Skin epidermis (tissue), 12 donors: ENCODE measurements at regions not wholly inside any gene's neighbourhood (a gene's known extent, or its start where the extent isn't known, plus 50 kb on each side); places are given as distances from the start of the nearest gene placed in this dataset.

ENCODE experiments used
- H3K27ac ChIP-seq, 21 experiments: fragments of 200-600 bp; sonication (generic) in 11 of 21; one replicate each; pipeline ENCODE4 v1.5.0; 2020; ENCODE audit warnings: mild to moderate bottlenecking in 3 of 21, inconsistent platforms in 2 of 21, moderate library complexity in 2 of 21
- H3K4me3 ChIP-seq, 7 experiments: fragments of 200-600 bp; sonication (generic) in 2 of 7; one replicate each; pipeline ENCODE4 v1.5.0; 2020; ENCODE audit warnings: inconsistent platforms in 2 of 7, mild to moderate bottlenecking in 2 of 7, moderate library complexity in 1 of 7

DNA sequence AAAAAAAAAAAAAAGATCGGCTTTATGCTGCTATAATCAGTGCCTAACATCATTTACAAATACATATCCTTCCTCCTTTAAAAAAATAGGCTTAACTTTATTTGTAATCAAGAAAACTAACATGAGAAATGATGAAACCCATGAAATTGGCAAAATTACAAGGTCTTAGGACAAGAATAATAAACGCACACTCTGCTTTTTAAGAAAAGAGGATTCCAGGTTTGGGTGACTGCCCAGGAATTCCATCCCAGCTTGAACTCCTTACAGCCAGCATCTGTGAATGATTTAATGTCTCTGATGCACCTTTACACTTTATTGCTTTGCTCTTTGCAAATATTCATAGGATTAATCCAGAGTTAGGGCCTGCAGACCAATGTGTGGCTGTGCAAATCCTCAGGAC is 196.0 kb downstream of the CBLN1 start:
- Histone ChIP-seq H3K27ac (no peak overlapping the region), H3K4me3 (no peak overlapping the region)

DNA sequence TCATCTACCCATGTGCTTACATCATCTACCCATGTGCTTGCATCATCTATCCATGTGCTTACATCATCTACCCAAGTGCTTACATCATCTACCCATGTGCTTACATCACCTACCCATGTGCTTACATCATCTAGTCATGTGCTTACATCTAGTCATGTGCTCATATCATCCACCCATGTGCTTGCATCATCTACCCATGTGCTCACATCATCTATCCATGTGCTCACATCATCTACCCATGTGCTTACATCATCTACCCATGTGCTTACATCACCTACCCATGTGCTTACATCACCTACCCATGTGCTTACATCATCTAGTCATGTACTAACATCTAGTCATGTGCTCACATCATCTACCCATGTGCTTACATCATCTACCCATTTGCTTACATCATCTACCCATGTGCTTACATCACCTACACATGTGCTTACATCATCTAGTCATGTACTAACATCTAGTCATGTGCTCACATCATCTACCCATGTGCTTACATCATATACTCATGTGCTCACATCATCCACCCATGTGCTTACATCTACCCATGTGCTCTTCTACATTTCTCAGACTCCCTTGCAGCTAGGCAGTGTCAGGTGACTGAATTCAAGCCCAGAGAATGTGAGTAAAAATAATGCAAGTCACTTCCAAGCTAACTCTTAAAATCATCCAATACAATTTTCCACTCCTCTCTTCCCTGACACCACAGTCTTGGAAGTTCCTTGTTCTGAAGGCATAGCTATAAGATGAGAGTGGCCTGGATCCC is 196.8 kb downstream of the CBLN1 start:
- Histone ChIP-seq H3K27ac (no peak overlapping the region), H3K4me3 (no peak overlapping the region)

DNA sequence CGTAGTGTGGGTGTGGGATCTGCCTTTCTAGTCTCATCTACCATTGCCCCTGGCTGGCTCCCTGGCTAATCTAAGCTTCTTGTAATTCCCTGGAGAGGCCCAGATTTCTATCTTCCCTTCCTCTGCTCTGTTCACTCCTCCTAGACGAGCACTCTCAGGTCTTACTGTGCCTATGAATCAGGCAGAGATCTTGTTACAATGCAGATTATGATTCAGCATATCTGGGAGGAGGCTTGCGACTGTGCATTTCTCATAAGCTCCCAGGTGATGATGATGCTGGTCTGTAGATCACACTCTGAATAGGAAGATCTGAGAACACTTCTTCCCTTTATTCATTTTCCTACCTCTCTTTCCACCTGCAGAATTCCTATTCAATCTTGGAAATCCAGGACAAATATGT is 200.1 kb downstream of the CBLN1 start:
- H3K4me3 ChIP-seq = no peak overlapping the region
- H3K27ac ChIP-seq = no peak overlapping the region

DNA sequence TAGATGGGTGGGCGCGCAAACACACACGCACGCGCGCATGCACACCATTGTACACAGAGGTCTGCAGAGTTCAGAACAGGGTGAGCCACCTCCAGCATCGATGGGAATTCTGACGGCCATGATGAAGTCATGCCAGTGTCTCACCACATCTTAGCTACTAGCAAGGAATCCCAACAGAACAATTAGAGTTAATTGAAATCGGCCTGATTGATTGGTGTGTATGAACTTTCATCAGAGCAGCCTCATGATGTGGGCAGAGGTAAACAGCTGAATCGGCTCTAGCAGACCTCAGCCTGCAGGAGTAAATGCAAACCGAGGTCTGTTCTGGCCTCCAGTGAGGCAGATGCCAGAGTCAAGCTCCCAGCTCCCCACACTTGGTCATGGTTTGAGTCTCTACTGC is 200.6 kb downstream of the CBLN1 start:
- Histone ChIP-seq H3K4me3 (no peak overlapping the region), H3K27ac (no peak overlapping the region)

GRCh38 chr16:49078571-49078970 is 203.1 kb downstream of the CBLN1 start:
- Histone ChIP-seq H3K4me3 (no peak overlapping the region), H3K27ac (no peak overlapping the region)

GRCh38 chr16:49078104-49078503 is 203.5 kb downstream of the CBLN1 start:
- no peak overlapping the region for H3K4me3 ChIP-seq

DNA sequence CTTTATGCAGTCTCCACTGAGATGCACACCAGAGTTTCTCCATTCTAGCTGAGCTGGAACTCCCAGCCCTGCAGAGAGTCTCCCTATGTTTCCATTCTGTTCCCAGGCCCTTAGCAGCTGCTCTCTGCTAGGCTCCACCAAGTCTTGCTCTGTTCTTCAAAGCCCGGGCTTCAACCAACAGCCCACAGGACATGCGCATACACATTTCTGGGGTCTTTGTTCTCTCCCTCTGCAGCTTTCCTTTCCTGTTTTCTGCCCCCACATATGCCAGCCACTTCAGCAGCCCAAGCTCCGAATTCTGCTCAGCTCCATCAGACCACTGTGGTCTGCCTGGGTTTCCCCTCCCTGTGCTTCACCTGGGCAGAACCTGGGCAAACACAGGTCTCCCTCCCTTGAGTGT is 205.9 kb downstream of the CBLN1 start:
- no peak overlapping the region for H3K27ac ChIP-seq
- H3K4me3 ChIP-seq = no peak overlapping the region

More at GRCh38 chr16:49078104-49078503, 203.5 kb downstream of the CBLN1 start:
- H3K27ac ChIP-seq = no peak overlapping the region

DNA sequence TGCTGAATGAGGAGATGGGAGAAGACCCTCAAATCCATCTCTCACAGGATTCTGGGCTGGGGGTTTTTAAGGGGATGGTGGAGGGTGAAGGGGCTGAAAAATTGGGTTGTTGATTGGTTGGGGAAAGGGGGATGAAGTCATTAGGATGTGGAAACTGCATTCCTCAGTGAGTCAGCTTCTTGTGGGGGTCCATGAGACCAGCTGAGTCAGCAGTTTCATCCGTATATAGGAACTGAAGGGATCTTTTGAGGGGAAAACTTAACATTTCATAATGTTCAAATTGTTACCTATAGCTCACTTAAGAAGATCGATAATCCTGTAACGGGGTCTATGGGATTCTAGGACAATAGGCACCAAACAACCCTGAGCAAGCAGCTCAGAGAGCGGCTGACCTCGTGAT is 213.4 kb downstream of the CBLN1 start:
- no peak overlapping the region for H3K27ac ChIP-seq
- H3K4me3 ChIP-seq = no peak overlapping the region

DNA sequence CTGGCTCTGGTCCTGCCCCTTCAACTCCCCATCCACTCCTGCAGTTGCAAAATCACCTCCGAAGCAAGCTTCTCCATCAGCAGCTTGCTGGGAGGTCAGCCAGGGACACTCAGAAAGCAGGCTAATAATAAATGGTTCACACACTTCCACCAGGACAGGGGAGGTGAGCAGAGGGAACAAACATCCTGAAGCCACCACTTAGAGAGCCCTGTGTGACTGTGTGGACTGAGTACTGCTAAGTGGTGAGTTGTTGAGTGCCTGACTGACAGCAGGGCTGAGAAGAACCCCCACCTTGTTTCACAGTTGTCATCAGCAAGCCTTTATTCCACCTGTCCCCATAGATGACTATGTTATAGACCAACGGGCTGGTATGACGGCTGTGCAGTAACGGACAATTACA is 213.9 kb downstream of the CBLN1 start:
- Histone ChIP-seq H3K4me3 (no peak overlapping the region), H3K27ac (no peak overlapping the region)

DNA sequence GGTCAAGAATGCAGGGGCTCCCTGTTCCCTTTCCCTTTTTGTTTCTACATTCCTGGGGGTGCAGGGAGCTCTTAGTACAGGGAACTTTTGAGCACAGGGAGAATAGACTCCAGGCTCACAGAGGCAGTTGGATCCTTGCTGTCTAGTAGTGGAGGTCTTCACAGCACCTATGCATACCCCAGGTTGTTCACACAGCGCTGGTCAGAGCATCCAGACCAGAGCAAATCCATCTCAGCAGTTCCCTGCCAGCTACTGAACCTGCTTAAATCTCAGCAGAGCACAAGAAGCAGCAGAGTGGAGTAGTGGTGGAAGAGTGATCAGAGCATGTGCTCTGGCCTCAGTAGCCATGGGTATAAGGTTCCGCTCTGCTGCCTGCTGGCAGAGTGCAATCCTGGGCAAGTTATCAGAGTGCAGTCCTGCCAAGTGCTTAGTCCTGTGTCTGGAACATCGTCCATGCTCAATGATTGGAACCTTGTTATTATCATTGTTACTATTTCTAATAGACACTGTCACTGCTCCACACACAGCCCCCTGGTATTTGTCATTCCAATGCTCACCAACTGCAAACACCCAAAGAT is 220.4 kb downstream of the CBLN1 start:
- no peak overlapping the region for H3K27ac ChIP-seq
- no peak overlapping the region for H3K4me3 ChIP-seq

- Histone ChIP-seq H3K27ac (no peak overlapping the region), H3K4me3 (no peak overlapping the region)
Observed at GRCh38 chr16:49060728-49061127, 220.9 kb downstream of the CBLN1 start.

DNA sequence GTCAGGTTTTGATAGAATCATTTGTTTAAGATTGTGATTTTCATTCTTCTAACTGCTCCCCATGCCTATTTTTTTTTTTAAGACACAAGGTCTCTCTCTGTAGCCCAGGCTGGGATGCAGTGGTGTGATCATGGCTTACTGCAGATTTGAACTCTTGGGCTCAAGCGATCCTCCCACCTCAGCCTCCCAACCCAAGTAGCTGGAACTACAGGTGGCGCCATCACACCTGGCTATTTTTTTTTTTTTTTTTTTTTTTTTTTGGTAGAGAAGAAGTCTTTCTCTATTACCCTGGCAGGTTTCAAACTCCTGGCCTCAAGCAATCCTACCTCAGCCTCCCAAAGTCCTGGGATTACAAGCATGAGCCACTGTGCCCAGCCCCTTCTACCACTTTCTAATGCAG is 223.3 kb downstream of the CBLN1 start:
- Histone ChIP-seq H3K27ac (no peak overlapping the region), H3K4me3 (no peak overlapping the region)

DNA sequence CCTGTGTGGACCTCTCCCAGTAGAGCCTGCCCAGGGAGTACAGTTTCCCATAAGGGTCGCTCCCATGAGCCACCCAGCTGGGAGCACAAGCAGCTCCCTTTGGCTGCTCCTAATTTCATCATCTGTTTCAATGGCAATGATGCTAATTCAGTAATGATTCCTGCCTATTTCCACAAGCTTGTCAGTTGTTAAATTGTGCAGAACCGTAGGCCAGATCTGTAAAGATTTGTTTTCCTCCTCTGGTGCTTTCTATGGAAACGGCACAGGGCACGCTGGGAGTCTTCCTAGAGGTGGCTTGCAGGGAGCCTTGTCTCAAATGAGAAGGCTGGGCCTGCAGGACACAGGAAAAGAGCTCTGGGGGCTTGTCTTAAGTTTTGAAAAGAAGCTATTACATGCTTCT is 223.7 kb downstream of the CBLN1 start:
- no peak overlapping the region for H3K4me3 ChIP-seq
- H3K27ac ChIP-seq = no peak overlapping the region

DNA sequence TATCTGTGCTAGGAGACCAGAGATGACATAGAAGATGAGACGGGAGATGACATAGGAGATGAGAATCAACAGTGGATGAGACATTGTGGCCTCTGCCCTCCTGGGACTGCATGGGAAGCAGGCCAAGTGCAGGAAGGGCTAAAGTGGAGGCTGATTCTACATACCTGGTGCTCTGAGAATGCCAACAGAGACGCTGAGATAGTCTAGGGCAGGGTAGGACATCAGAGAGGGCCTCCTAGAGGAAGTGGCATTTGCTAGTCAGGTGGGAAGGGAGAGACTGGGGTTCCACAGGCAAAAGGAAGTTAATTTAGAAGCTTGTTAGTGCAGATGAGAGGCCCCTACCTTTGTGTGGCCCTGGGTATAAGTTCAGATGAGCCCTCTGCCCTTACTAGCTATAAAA is 224.2 kb downstream of the CBLN1 start:
- no peak overlapping the region for H3K4me3 ChIP-seq
- no peak overlapping the region for H3K27ac ChIP-seq

- Histone ChIP-seq H3K27ac (no peak overlapping the region), H3K4me3 (no peak overlapping the region)
Observed at GRCh38 chr16:49056546-49056945, 225.1 kb downstream of the CBLN1 start.

- no peak overlapping the region for H3K27ac ChIP-seq
- no peak overlapping the region for H3K4me3 ChIP-seq
Observed at GRCh38 chr16:49055824-49056545, 225.7 kb downstream of the CBLN1 start.

- Histone ChIP-seq H3K4me3 (no peak overlapping the region), H3K27ac (no peak overlapping the region)
Observed at GRCh38 chr16:49055291-49055690, 226.3 kb downstream of the CBLN1 start.

DNA sequence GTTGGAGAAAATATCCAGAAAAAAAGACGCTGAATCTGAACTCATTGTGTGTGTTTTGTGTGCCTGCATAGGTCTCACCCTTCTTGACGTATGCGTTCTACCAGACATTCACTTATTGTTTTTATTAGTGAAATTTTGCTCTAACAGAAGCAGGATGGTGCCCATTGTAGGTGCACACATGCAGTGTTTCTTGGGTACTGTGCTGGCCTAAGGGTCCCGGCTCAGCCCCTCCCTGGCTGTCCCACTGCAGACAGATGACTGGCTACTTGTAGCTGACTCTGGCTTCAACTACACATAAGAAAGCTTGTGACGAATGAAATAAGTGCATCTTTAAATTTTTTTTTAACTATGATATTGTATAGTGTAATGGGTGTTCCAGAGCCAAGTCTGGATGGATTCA is 227.0 kb downstream of the CBLN1 start:
- H3K27ac ChIP-seq = no peak overlapping the region

DNA sequence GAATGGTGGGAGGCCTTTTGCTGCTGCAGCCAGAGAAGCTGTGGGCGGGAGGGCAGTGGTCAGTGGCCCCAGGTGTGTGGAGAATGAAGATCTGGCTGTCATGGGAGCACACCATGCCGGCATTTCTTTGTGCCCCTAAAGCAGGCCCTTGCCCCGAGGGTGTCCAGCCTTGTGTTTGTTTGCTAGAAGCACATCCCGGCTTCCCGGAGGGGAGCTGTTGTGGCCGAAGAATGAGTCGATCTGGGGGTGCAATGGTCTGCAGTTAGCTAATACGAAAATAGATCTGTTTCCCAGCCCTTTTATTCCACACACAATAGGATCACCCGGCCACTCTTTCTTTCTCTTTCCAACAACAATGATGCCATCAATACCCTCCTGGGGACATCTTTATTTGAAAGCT is 228.8 kb downstream of the CBLN1 start:
- H3K27ac ChIP-seq = no peak overlapping the region

More for the DNA sequence above, 227.0 kb downstream of the CBLN1 start:
- no peak overlapping the region for H3K4me3 ChIP-seq

DNA sequence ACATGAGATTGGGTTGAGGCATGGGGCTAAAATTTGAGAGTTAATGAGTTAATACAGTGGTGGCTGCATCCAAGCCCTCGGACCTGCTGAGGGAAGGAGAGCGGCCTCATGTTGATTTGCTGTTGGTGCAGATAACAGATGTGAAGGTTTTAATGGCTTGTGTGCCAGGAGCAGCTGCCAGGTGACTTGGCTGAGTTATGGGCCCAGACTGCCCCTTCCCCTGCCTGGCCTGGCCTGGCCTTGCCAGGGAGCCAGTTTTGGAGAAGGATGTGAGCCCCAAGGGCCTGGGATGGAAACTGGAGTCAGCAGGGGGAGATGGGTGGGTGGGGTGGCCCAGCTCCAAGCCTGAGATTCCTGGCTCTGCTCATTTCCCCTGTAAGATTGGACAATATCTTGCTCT is 230.1 kb downstream of the CBLN1 start:
- H3K27ac ChIP-seq = no peak overlapping the region
- H3K4me3 ChIP-seq = no peak overlapping the region

More for the DNA sequence above, 228.8 kb downstream of the CBLN1 start:
- H3K4me3 ChIP-seq = no peak overlapping the region

- Histone ChIP-seq H3K4me3 (no peak overlapping the region), H3K27ac (no peak overlapping the region)
Observed at GRCh38 chr16:49050607-49051006, 231.0 kb downstream of the CBLN1 start.
